ENCODE measurements at regions not wholly inside any gene's neighbourhood (a gene's known extent, or its start where the extent isn't known, plus 50 kb on each side); places are given as distances from the start of the nearest gene placed in this dataset.

DNA sequence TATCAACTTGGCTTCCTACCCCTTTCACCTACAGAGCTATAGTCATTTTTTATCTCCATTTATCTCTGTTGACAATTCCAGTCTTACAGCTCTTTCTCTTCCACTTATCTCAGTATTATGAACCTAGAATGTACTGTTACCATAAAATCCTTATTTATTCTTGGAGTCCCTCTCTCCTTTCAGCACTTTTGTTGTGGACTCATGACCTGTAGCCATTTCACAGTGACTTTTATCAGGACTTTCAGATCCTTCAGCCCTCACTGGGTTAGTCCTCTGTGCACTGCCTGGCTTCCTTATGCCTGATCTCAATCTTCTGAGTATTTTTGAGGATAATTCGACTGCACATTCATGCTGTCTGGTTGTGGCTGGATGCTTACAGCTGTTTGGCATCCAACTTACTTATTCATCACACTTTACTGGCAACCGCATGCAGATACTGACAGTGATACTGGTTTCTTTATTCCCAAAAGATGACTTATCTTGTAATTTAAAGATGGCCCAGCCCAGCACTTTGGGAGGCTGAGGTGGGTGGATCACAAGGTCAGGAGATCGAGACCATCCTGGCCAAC is 293.3 kb downstream of the MAN2A1 start:
- DNase-seq (ENCODE audit: low read depth), result no peak
- H3K4me3 ChIP-seq (ENCODE audit: low read depth, low read length), result no peak overlapping the region
- TF ChIP-seq, protein P1, sequence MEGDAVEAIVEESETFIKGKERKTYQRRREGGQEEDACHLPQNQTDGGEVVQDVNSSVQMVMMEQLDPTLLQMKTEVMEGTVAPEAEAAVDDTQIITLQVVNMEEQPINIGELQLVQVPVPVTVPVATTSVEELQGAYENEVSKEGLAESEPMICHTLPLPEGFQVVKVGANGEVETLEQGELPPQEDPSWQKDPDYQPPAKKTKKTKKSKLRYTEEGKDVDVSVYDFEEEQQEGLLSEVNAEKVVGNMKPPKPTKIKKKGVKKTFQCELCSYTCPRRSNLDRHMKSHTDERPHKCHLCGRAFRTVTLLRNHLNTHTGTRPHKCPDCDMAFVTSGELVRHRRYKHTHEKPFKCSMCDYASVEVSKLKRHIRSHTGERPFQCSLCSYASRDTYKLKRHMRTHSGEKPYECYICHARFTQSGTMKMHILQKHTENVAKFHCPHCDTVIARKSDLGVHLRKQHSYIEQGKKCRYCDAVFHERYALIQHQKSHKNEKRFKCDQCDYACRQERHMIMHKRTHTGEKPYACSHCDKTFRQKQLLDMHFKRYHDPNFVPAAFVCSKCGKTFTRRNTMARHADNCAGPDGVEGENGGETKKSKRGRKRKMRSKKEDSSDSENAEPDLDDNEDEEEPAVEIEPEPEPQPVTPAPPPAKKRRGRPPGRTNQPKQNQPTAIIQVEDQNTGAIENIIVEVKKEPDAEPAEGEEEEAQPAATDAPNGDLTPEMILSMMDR (conservative IDR thresholded peaks at IDR 0.05; ENCODE audit: low read depth, low read length), result no peak

DNA sequence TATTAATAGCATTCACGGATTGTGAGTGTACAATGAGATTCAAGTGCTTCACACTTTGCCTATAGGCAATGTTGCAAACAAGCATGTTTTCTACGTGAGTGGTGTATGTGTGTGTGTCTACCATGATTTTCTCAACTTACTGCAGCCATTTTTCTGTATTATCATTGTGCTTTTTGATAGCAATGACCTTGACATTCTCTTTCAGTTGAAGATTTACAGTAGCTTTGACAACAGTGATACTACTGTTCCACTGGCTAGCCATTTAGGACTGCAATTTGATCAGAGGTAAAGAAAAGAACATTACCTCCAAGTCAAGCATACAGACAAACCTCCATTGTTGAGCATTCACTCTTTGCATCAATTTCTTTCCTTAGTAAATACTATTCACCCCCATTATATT is 297.0 kb downstream of the MAN2A1 start:
- TF ChIP-seq, protein P1 (conservative IDR thresholded peaks at IDR 0.05; ENCODE audit: low read depth, low read length), result no peak
- no peak for DNase-seq (ENCODE audit: low read depth)

DNA sequence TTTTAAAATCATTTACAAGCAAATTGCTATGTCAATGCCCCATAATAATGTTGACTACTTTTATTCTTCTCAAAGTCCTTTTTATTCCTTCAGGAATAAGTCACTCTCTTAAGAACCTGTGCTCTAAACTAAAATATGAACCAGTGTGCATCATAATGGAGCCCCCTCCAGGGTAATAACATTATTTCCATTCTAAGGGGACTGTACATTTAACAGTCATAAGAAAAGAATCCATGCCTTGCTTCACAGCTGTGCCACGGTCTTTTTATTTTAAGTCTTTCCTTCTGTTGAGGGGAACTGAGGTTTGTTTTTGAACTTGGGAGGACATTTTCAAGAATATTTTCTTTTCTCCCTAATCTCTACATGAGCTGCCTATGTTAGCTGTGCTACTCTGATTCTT is 297.6 kb downstream of the MAN2A1 start:
- TF ChIP-seq, protein P1 (conservative IDR thresholded peaks at IDR 0.05; ENCODE audit: low read depth, low read length), result no peak
- DNase-seq (ENCODE audit: low read depth), result peak; percentile 65

More for the DNA sequence above, 297.0 kb downstream of the MAN2A1 start:
- no peak overlapping the region for H3K4me3 ChIP-seq (ENCODE audit: low read depth, low read length)

DNA sequence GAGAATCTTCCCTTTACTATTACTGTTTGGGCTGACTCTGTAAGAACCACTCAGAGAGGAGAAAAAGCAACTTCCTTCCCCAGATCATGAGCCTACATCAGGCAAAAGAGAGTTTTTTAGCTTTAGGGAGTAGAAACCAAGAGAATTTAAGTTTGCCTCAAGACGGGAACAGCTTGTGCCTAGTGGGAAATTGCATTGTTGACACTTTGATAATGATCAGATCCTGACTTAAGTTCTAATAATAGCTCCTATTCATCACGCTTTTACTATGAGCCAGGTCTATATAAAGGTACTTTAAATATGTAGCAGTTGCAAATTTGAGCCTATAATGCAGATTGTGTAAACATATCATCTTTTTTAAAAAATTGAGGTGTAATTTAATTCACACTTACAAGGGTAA is 298.2 kb downstream of the MAN2A1 start:
- DNase-seq (ENCODE audit: low read depth), result peak; percentile 66
- TF ChIP-seq, protein P1 (conservative IDR thresholded peaks at IDR 0.05; ENCODE audit: low read depth, low read length), result no peak

More for the DNA sequence above, 297.6 kb downstream of the MAN2A1 start:
- H3K4me3 ChIP-seq (ENCODE audit: low read depth, low read length), result no peak overlapping the region

DNA sequence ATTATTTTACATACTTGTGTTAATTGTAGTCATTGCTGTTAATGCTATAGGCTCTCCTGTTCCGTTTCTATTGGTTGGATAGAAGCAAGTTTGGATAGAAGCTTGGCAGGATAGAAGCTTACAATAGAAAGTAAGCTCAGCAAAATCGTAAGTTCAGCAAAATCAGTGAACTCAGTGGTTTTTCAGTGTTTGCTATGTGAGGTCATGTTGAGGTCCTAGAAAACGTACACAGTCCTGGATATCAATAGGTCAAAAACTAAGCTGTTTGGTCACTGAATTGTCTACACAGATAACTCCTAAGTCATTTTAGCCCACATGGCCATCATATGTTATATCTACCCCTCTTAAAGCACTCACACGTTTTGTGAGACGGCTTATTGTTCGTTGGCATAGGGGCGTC is 299.4 kb downstream of the MAN2A1 start:
- no peak overlapping the region for H3K4me3 ChIP-seq (ENCODE audit: low read depth, low read length)
- TF ChIP-seq, protein P1 (conservative IDR thresholded peaks at IDR 0.05; ENCODE audit: low read depth, low read length), result no peak
- no peak for DNase-seq (ENCODE audit: low read depth)

More for the DNA sequence above, 298.2 kb downstream of the MAN2A1 start:
- no peak overlapping the region for H3K4me3 ChIP-seq (ENCODE audit: low read depth, low read length)

DNA sequence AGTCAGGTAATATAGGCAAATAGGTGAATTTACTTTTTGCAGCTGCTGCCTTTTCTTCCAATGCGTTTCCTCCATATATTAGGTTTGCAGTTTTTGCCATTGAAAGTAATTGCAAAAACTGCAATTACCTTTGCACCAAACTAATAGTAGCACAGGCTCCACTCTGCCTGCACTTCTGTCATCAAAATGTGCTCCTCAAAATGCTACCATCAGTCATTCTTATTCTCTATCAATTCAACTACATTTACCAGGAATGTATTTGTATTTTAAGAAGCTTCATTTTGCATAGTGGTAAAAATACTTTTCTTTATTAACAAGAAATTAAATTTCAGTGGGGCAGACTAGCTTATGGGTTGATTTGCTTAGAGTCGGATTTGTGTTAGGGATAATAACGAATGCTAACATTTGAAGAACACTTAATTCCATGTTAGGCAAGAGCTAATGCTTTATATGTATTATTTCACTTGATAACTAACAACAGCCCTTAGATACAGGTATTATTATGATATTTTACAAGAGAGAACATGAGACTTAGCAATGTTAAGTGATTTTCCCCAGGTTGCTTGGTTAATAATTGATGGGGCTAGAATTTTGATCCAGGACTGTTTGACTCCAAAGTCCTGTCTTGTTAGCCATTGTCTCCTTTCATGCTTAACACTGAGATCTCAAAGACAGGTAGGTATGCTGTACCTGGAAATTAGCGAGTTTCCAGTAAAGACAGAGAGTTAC is 300.4 kb downstream of the MAN2A1 start:
- TF ChIP-seq, protein P1 (conservative IDR thresholded peaks at IDR 0.05; ENCODE audit: low read depth, low read length), result no peak
- no peak for DNase-seq (ENCODE audit: low read depth)
- H3K4me3 ChIP-seq (ENCODE audit: low read depth, low read length), result no peak overlapping the region

Measured in choroid plexus epithelial cell (primary cell).